ENCODE measurements at regions not wholly inside any gene's neighbourhood (a gene's known extent, or its start where the extent isn't known, plus 50 kb on each side); places are given as distances from the start of the nearest gene placed in this dataset.

- Histone ChIP-seq H3K9ac (ENCODE audit: insufficient read depth in 1 of 2, low read length in 2 of 2) (no peak overlapping the region), H3K4me3 (no peak overlapping the region), H3K36me3 (ENCODE audit: control insufficient read depth in 4 of 4, insufficient read depth in 4 of 4, low read length in 4 of 4) (no peaks in the 10 kb centered on the region), H3K27me3 (ENCODE audit: control insufficient read depth in 3 of 3, insufficient read depth in 3 of 3, low read length in 2 of 3) (no peaks in the 10 kb centered on the region), H3K27ac (ENCODE audit: low read depth in 1 of 2, low read length in 1 of 2) (no peak overlapping the region), H3K4me1 (ENCODE audit: control insufficient read depth in 5 of 5, insufficient read depth in 5 of 5, low read length in 5 of 5) (no peaks in the 10 kb centered on the region), H3K9me3 (ENCODE audit: control insufficient read depth in 4 of 4, insufficient read depth in 3 of 4, low read length in 3 of 4) (no peaks in the 10 kb centered on the region)
- no peak for DNase-seq
- no peak for ATAC-seq (ENCODE audit: insufficient read depth, low FRiP score)
- 66 to 73% methylated on average over 5 of the region's 5 CpGs for WGBS, 2 donors
- TF ChIP-seq CTCF (IDR thresholded peaks at IDR 0.05; ENCODE audit: control extremely low read depth, extremely low read depth): no peak
These were observed 436.6 kb downstream of the LRATD1 start for GRCh38 chr2:15069149-15069548.

- DNase-seq: no peak
- H3K4me3 ChIP-seq: no peak overlapping the region
- no peak overlapping the region for H3K9ac ChIP-seq (ENCODE audit: insufficient read depth in 1 of 2, low read length in 2 of 2)
- 89 to 93% methylated on average over 6 of the region's 6 CpGs for WGBS, 2 donors
- TF ChIP-seq CTCF (IDR thresholded peaks at IDR 0.05; ENCODE audit: control extremely low read depth, extremely low read depth): no peak
- ATAC-seq (ENCODE audit: insufficient read depth, low FRiP score): no peak
- H3K4me1 ChIP-seq (ENCODE audit: control insufficient read depth in 5 of 5, insufficient read depth in 5 of 5, low read length in 5 of 5): no peaks in the 10 kb centered on the region
- H3K27me3 ChIP-seq (ENCODE audit: control insufficient read depth in 3 of 3, insufficient read depth in 3 of 3, low read length in 2 of 3): no peaks in the 10 kb centered on the region
- H3K9me3 ChIP-seq (ENCODE audit: control insufficient read depth in 4 of 4, insufficient read depth in 3 of 4, low read length in 3 of 4): no peaks in the 10 kb centered on the region
- no peak overlapping the region for H3K27ac ChIP-seq (ENCODE audit: low read depth in 1 of 2, low read length in 1 of 2)
- no peaks in the 10 kb centered on the region for H3K36me3 ChIP-seq (ENCODE audit: control insufficient read depth in 4 of 4, insufficient read depth in 4 of 4, low read length in 4 of 4)
These were observed 440.3 kb downstream of the LRATD1 start for GRCh38 chr2:15072836-15073235.

GRCh38 chr2:15073664-15074063, 441.1 kb downstream of the LRATD1 start:
- ATAC-seq (ENCODE audit: insufficient read depth, low FRiP score): no peak
- no peak overlapping the region for H3K4me3 ChIP-seq
- H3K27ac ChIP-seq (ENCODE audit: low read depth in 1 of 2, low read length in 1 of 2): no peak overlapping the region
- WGBS, 2 donors: 85 to 92% methylated on average over 3 of the region's 3 CpGs
- TF ChIP-seq CTCF (IDR thresholded peaks at IDR 0.05; ENCODE audit: control extremely low read depth, extremely low read depth): no peak
- H3K9me3 ChIP-seq (ENCODE audit: control insufficient read depth in 4 of 4, insufficient read depth in 3 of 4, low read length in 3 of 4): no peaks in the 10 kb centered on the region
- H3K4me1 ChIP-seq (ENCODE audit: control insufficient read depth in 5 of 5, insufficient read depth in 5 of 5, low read length in 5 of 5): no peaks in the 10 kb centered on the region
- no peaks in the 10 kb centered on the region for H3K27me3 ChIP-seq (ENCODE audit: control insufficient read depth in 3 of 3, insufficient read depth in 3 of 3, low read length in 2 of 3)
- no peak for DNase-seq
- H3K9ac ChIP-seq (ENCODE audit: insufficient read depth in 1 of 2, low read length in 2 of 2): no peak overlapping the region
- H3K36me3 ChIP-seq (ENCODE audit: control insufficient read depth in 4 of 4, insufficient read depth in 4 of 4, low read length in 4 of 4): no peaks in the 10 kb centered on the region

- ATAC-seq (ENCODE audit: insufficient read depth, low FRiP score): no peak
- no peaks in the 10 kb centered on the region for H3K36me3 ChIP-seq (ENCODE audit: control insufficient read depth in 4 of 4, insufficient read depth in 4 of 4, low read length in 4 of 4)
- DNase-seq: no peak
- no peak overlapping the region for H3K9ac ChIP-seq (ENCODE audit: insufficient read depth in 1 of 2, low read length in 2 of 2)
- H3K27ac ChIP-seq (ENCODE audit: low read depth in 1 of 2, low read length in 1 of 2): no peak overlapping the region
- H3K4me3 ChIP-seq: no peak overlapping the region
- no peaks in the 10 kb centered on the region for H3K27me3 ChIP-seq (ENCODE audit: control insufficient read depth in 3 of 3, insufficient read depth in 3 of 3, low read length in 2 of 3)
- H3K9me3 ChIP-seq (ENCODE audit: control insufficient read depth in 4 of 4, insufficient read depth in 3 of 4, low read length in 3 of 4): peaks cover 0 to under 1% (median 0%) of the 10 kb centered on the region in 4 donors
- H3K4me1 ChIP-seq (ENCODE audit: control insufficient read depth in 5 of 5, insufficient read depth in 5 of 5, low read length in 5 of 5): no peaks in the 10 kb centered on the region
- TF ChIP-seq CTCF (IDR thresholded peaks at IDR 0.05; ENCODE audit: control extremely low read depth, extremely low read depth): no peak
These were observed 441.8 kb downstream of the LRATD1 start for GRCh38 chr2:15074319-15074718.

All from lung (tissue), 11 donors.